ENCODE measurements at regions not wholly inside any gene's neighbourhood (a gene's known extent, or its start where the extent isn't known, plus 50 kb on each side); places are given as distances from the start of the nearest gene placed in this dataset.

DNA sequence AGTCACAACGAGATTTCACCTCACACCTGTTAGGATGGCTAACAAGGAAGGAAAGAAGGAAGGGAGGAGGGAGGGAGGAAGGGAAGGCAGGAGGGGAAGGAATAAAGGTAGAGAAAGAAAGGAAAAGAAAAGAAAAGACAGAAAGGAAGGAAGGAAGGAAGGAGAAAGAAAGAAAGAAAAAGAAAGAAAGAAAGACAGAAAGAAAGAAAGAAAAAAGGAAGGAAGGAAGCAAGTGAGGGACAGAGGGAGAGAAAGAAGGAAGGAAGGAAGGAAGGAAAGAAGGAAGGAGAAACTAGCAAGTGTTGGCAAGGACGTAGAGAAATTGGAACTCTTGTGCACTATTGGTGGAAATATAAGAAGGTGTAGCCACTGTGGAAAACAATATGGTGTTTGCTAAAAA, 52.2 kb downstream of the CCDC185 start:
- peaks cover 66% of the 10 kb centered on the region for H3K9me3 Mint-ChIP-seq
- DNase-seq (ENCODE audit: low spot score), result no peak
- H3K4me1 Mint-ChIP-seq, result no peaks in the 10 kb centered on the region
- TF ChIP-seq CREB1 (CRISPR knock-in tag; IDR thresholded peaks at IDR 0.05), result no peak
- TF ChIP-seq, protein P1, sequence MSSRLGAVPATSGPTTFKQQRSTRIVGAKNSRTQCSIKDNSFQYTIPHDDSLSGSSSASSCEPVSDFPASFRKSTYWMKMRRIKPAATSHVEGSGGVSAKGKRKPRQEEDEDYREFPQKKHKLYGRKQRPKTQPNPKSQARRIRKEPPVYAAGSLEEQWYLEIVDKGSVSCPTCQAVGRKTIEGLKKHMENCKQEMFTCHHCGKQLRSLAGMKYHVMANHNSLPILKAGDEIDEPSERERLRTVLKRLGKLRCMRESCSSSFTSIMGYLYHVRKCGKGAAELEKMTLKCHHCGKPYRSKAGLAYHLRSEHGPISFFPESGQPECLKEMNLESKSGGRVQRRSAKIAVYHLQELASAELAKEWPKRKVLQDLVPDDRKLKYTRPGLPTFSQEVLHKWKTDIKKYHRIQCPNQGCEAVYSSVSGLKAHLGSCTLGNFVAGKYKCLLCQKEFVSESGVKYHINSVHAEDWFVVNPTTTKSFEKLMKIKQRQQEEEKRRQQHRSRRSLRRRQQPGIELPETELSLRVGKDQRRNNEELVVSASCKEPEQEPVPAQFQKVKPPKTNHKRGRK (CRISPR knock-in tag; IDR thresholded peaks at IDR 0.05; ENCODE audit: borderline replicate concordance), result peak; percentile 59; the same call in 1 of the 2 replicates
- H3K36me3 Mint-ChIP-seq, result peaks cover 29% of the 10 kb centered on the region
- H3K27ac Mint-ChIP-seq, result no peak overlapping the region
- CTCF ChIA-PET, result no interaction called here
- no peak for ATAC-seq
- peaks cover 6% of the 10 kb centered on the region for H3K27me3 Mint-ChIP-seq (ENCODE audit: low read depth)
- POLR2A ChIA-PET, result no interaction called here
- no peak overlapping the region for H3K4me3 Mint-ChIP-seq

DNA sequence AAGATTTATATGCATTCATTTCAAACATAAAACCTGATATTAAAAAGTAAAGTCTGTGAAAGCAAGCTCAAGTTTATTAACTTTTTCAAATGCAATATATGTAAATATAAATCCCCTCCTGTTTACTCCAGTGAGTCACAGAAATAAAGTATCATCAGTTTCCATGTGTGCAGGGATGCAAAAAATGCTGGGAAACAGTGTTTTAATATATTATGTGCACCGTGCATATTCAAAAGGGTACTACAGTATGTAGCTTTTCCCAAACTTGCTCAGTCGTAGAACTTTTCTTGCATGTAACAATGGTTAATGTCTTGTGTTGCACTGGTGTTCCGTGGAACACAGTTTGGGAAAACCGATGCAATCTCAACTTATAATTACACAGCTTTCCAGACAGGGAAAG, 60.7 kb downstream of the CCDC185 start:
- Mint-ChIP-seq H3K27ac (no peak overlapping the region), H3K4me3 (no peak overlapping the region), H3K4me1 (no peaks in the 10 kb centered on the region), H3K36me3 (no peaks in the 10 kb centered on the region), H3K27me3 (ENCODE audit: low read depth) (peaks cover 4% of the 10 kb centered on the region), H3K9me3 (peaks cover 4% of the 10 kb centered on the region)
- TF ChIP-seq NFATC4 (CRISPR knock-in tag; IDR thresholded peaks at IDR 0.05), result no peak
- TF ChIP-seq, protein P2, sequence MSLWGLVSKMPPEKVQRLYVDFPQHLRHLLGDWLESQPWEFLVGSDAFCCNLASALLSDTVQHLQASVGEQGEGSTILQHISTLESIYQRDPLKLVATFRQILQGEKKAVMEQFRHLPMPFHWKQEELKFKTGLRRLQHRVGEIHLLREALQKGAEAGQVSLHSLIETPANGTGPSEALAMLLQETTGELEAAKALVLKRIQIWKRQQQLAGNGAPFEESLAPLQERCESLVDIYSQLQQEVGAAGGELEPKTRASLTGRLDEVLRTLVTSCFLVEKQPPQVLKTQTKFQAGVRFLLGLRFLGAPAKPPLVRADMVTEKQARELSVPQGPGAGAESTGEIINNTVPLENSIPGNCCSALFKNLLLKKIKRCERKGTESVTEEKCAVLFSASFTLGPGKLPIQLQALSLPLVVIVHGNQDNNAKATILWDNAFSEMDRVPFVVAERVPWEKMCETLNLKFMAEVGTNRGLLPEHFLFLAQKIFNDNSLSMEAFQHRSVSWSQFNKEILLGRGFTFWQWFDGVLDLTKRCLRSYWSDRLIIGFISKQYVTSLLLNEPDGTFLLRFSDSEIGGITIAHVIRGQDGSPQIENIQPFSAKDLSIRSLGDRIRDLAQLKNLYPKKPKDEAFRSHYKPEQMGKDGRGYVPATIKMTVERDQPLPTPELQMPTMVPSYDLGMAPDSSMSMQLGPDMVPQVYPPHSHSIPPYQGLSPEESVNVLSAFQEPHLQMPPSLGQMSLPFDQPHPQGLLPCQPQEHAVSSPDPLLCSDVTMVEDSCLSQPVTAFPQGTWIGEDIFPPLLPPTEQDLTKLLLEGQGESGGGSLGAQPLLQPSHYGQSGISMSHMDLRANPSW (CRISPR knock-in tag; conservative IDR thresholded peaks at IDR 0.05; ENCODE audit: low read depth), result no peak
- POLR2A ChIA-PET, result no interaction called here
- DNase-seq (ENCODE audit: low spot score) (no peak), ATAC-seq (no peak)
- CTCF ChIA-PET, result no interaction called here

DNA sequence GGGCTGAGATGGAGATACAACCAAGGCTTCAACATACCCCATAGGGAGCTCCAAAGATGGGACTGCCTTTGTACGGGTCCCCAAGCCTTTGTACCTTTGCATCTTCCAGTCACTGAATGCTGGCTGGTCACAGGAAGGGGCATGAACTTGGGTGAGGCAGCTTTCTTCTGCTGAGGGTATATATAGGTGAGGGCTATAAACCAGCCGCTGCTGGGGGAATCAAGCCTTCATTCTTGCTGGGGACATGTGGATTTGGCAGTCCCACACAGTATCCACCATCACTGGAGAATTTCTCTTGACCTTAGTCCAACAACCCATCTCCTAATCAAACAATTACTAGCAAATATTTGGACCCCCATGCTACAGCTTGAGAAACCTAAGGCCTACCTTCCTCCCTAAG, 61.7 kb downstream of the CCDC185 start:
- Mint-ChIP-seq H3K27ac (no peak overlapping the region), H3K27me3 (ENCODE audit: low read depth) (peaks cover 4% of the 10 kb centered on the region), H3K4me3 (no peak overlapping the region), H3K9me3 (peaks cover 4% of the 10 kb centered on the region), H3K4me1 (no peaks in the 10 kb centered on the region), H3K36me3 (no peaks in the 10 kb centered on the region)
- TF ChIP-seq, protein P3, sequence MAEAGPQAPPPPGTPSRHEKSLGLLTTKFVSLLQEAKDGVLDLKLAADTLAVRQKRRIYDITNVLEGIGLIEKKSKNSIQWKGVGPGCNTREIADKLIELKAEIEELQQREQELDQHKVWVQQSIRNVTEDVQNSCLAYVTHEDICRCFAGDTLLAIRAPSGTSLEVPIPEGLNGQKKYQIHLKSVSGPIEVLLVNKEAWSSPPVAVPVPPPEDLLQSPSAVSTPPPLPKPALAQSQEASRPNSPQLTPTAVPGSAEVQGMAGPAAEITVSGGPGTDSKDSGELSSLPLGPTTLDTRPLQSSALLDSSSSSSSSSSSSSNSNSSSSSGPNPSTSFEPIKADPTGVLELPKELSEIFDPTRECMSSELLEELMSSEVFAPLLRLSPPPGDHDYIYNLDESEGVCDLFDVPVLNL (CRISPR knock-in tag; IDR thresholded peaks at IDR 0.05; ENCODE audit: borderline replicate concordance, low read depth), result no peak
- TF ChIP-seq NFATC4 (CRISPR knock-in tag; IDR thresholded peaks at IDR 0.05) (no peak), RORB (CRISPR knock-in tag; IDR thresholded peaks at IDR 0.05) (no peak), MXD4 (CRISPR knock-in tag; IDR thresholded peaks at IDR 0.05; ENCODE audit: borderline replicate concordance) (no peak), HMGA2 (CRISPR knock-in tag; IDR thresholded peaks at IDR 0.05) (no peak), RELA (CRISPR knock-in tag; IDR thresholded peaks at IDR 0.05; ENCODE audit: borderline replicate concordance) (no peak), ZNF423 (CRISPR knock-in tag; IDR thresholded peaks at IDR 0.05) (no peak), FOXP1 (CRISPR knock-in tag; IDR thresholded peaks at IDR 0.05; ENCODE audit: borderline replicate concordance) (no peak)
- TF ChIP-seq, protein P4, sequence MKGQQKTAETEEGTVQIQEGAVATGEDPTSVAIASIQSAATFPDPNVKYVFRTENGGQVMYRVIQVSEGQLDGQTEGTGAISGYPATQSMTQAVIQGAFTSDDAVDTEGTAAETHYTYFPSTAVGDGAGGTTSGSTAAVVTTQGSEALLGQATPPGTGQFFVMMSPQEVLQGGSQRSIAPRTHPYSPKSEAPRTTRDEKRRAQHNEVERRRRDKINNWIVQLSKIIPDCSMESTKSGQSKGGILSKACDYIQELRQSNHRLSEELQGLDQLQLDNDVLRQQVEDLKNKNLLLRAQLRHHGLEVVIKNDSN (CRISPR knock-in tag; IDR thresholded peaks at IDR 0.05), result no peak
- TF ChIP-seq, protein P5, sequence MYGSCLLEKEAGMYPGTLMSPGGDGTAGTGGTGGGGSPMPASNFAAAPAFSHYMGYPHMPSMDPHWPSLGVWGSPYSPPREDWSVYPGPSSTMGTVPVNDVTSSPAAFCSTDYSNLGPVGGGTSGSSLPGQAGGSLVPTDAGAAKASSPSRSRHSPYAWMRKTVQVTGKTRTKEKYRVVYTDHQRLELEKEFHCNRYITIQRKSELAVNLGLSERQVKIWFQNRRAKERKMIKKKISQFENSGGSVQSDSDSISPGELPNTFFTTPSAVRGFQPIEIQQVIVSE (CRISPR knock-in tag; IDR thresholded peaks at IDR 0.05; ENCODE audit: borderline replicate concordance), result no peak
- TF ChIP-seq, protein P6, sequence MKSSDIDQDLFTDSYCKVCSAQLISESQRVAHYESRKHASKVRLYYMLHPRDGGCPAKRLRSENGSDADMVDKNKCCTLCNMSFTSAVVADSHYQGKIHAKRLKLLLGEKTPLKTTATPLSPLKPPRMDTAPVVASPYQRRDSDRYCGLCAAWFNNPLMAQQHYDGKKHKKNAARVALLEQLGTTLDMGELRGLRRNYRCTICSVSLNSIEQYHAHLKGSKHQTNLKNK (CRISPR knock-in tag; IDR thresholded peaks at IDR 0.05), result no peak
- TF ChIP-seq, protein P7, sequence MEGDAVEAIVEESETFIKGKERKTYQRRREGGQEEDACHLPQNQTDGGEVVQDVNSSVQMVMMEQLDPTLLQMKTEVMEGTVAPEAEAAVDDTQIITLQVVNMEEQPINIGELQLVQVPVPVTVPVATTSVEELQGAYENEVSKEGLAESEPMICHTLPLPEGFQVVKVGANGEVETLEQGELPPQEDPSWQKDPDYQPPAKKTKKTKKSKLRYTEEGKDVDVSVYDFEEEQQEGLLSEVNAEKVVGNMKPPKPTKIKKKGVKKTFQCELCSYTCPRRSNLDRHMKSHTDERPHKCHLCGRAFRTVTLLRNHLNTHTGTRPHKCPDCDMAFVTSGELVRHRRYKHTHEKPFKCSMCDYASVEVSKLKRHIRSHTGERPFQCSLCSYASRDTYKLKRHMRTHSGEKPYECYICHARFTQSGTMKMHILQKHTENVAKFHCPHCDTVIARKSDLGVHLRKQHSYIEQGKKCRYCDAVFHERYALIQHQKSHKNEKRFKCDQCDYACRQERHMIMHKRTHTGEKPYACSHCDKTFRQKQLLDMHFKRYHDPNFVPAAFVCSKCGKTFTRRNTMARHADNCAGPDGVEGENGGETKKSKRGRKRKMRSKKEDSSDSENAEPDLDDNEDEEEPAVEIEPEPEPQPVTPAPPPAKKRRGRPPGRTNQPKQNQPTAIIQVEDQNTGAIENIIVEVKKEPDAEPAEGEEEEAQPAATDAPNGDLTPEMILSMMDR (IDR thresholded peaks at IDR 0.05), result no peak
- no peak for ATAC-seq
- POLR2A ChIA-PET, result interaction anchor here (0.5 kb wide), 1 partner anchor 683 kb away, joined by 4 read pairs; no protein-coding TSS in a partner anchor
- DNase-seq (ENCODE audit: low spot score), result no peak
- CTCF ChIA-PET, result interaction anchor here (0.9 to 1.1 kb wide), 3 partner anchors 101 to 321 kb away, joined by 3 to 4 read pairs (median 3); no protein-coding TSS in a partner anchor

Data from WTC11 (cell line).